ENCODE measurements at regions not wholly inside any gene's neighbourhood (a gene's known extent, or its start where the extent isn't known, plus 50 kb on each side); places are given as distances from the start of the nearest gene placed in this dataset.

- Histone ChIP-seq H3K36me3 (no peaks in the 10 kb centered on the region), H3K27me3 (no peaks in the 10 kb centered on the region), H3K4me3 (no peak overlapping the region), H3K4me1 (no peaks in the 10 kb centered on the region), H3K27ac (no peak overlapping the region), H3K9me3 (no peaks in the 10 kb centered on the region)
- intact Hi-C loops (cut with DNase I; ENCODE audit: low total_unique reads) = no loop called here
- DNase-seq = no peak
- TF ChIP-seq POLR2A (IDR thresholded peaks at IDR 0.05) = no peak
- no peak for TF ChIP-seq CTCF (IDR thresholded peaks at IDR 0.05)
These were observed 97.9 kb upstream of the GUCY1A1 start for GRCh38 chr4:155568641-155569220.

GRCh38 chr4:155566354-155566753 is 100.3 kb upstream of the GUCY1A1 start:
- intact Hi-C loops (cut with DNase I; ENCODE audit: low total_unique reads) = no loop called here
- no peaks in the 10 kb centered on the region for H3K36me3 ChIP-seq
- no peaks in the 10 kb centered on the region for H3K4me1 ChIP-seq
- H3K9me3 ChIP-seq = no peaks in the 10 kb centered on the region
- no peaks in the 10 kb centered on the region for H3K27me3 ChIP-seq
- no peak overlapping the region for H3K4me3 ChIP-seq
- H3K27ac ChIP-seq = no peak overlapping the region
- DNase-seq = no peak
- TF ChIP-seq CTCF (IDR thresholded peaks at IDR 0.05) (no peak), POLR2A (IDR thresholded peaks at IDR 0.05) (no peak)

DNA sequence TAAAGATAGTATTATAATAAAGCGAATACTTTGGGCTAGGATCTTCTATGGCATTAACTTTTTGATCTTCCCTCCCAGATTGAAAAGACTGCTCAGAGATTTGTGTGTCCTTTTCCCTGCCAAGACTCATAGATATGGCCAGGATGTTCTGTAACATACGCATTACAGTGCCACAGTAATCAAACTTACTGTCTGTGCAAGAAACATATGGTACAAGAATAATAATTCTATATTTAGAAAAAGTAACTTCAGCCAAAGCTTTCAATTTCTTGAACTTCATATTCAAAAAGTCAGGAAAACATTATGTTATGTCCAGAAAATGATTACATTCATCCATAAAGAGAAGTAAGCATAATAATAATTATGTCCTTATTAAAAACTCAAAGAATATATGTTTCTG is 100.9 kb upstream of the GUCY1A1 start:
- H3K36me3 ChIP-seq = no peaks in the 10 kb centered on the region
- intact Hi-C loops (cut with DNase I; ENCODE audit: low total_unique reads) = no loop called here
- no peak overlapping the region for H3K27ac ChIP-seq
- no peaks in the 10 kb centered on the region for H3K27me3 ChIP-seq
- H3K4me3 ChIP-seq = no peak overlapping the region
- DNase-seq = no peak
- no peak for TF ChIP-seq POLR2A (IDR thresholded peaks at IDR 0.05)
- no peak for TF ChIP-seq CTCF (IDR thresholded peaks at IDR 0.05)
- no peaks in the 10 kb centered on the region for H3K9me3 ChIP-seq
- H3K4me1 ChIP-seq = no peaks in the 10 kb centered on the region

DNA sequence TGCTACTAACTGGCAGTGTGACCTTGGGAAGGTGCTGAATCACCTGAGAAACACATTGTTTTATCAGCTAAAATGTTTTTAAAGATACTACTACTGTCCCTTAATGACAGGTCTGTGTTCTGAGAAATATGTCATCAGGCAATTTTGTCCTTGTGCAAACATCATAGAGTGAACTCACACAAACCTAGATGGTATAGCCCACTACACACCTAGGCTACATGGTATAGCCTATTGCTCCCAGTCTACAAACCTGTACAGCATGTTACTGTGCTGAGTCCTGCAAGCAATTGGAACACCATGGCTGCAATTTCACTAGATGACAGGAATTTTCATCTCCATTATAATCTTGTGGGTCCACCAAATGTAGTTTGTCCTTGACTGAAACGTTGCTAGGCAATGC is 101.3 kb upstream of the GUCY1A1 start:
- Histone ChIP-seq H3K27me3 (no peaks in the 10 kb centered on the region), H3K36me3 (no peaks in the 10 kb centered on the region), H3K4me1 (no peaks in the 10 kb centered on the region), H3K4me3 (no peak overlapping the region), H3K27ac (no peak overlapping the region), H3K9me3 (no peaks in the 10 kb centered on the region)
- DNase-seq = no peak
- intact Hi-C loops (cut with DNase I; ENCODE audit: low total_unique reads) = no loop called here
- TF ChIP-seq POLR2A (IDR thresholded peaks at IDR 0.05) = no peak
- TF ChIP-seq CTCF (IDR thresholded peaks at IDR 0.05) = no peak

GRCh38 chr4:155564880-155565279 is 101.8 kb upstream of the GUCY1A1 start:
- Histone ChIP-seq H3K9me3 (no peaks in the 10 kb centered on the region), H3K36me3 (no peaks in the 10 kb centered on the region), H3K4me3 (no peak overlapping the region), H3K27ac (no peak overlapping the region), H3K4me1 (no peaks in the 10 kb centered on the region), H3K27me3 (no peaks in the 10 kb centered on the region)
- intact Hi-C loops (cut with DNase I; ENCODE audit: low total_unique reads) = no loop called here
- TF ChIP-seq CTCF (IDR thresholded peaks at IDR 0.05) = no peak
- no peak for TF ChIP-seq POLR2A (IDR thresholded peaks at IDR 0.05)
- DNase-seq = no peak

All from uterus (tissue), 3 donors.